Suprapubic skin (tissue), 4 donors: ENCODE measurements at regions not wholly inside any gene's neighbourhood (a gene's known extent, or its start where the extent isn't known, plus 50 kb on each side); places are given as distances from the start of the nearest gene placed in this dataset.

Experiments used
- EP300 ChIP-seq: sonication (generic); formaldehyde crosslinking; IDR thresholded peaks from one replicate; pipeline ENCODE4 v1.6.1; 2017; ENCODE audit warnings: antibody characterized with exemption
- POLR2A ChIP-seq, 2 donors: fragments of 450-650 bp; IDR thresholded peaks; one replicate each; pipeline ENCODE4 v1.6.1; 2017; ENCODE audit warnings: antibody characterized with exemption in 2 of 2, mild to moderate bottlenecking in 2 of 2, moderate library complexity in 2 of 2
- POLR2AphosphoS5 ChIP-seq, 3 donors: sonication (generic); formaldehyde crosslinking; IDR thresholded peaks; one replicate each; pipeline ENCODE4 v1.6.1; 2017; ENCODE audit warnings: antibody characterized with exemption in 3 of 3
- TF ChIP-seq, protein P1 (sequence below), 2 donors: fragments of 200-600 bp in 1 of 2; fragments of 450-650 bp in 1 of 2; sonication (generic) in 1 of 2; IDR thresholded peaks; one replicate each; pipeline ENCODE4 v1.5.1; 2016 to 2019; ENCODE audit warnings: antibody characterized with exemption in 2 of 2, mild to moderate bottlenecking in 1 of 2, moderate library complexity in 1 of 2

DNA sequence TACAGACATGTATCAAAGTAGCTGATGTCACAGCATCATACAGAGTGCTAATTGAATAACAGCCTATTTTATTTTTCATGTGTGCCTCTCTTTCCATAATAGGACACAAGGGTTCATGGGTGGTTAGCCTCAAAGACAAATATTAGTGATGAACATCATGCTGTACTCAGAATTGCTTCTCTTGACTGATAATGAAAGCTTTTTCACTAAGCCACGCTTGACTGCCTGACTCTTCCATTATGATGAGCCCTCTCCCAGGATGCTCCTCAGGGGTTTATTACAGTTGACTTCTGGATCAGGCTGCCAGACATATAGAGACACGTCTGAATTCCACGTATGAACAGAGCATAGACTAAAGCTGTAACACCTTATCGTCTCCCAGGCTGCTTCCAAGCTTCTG lies 2757.5 kb downstream of the PCDH7 start:
- TF ChIP-seq, protein P1, sequence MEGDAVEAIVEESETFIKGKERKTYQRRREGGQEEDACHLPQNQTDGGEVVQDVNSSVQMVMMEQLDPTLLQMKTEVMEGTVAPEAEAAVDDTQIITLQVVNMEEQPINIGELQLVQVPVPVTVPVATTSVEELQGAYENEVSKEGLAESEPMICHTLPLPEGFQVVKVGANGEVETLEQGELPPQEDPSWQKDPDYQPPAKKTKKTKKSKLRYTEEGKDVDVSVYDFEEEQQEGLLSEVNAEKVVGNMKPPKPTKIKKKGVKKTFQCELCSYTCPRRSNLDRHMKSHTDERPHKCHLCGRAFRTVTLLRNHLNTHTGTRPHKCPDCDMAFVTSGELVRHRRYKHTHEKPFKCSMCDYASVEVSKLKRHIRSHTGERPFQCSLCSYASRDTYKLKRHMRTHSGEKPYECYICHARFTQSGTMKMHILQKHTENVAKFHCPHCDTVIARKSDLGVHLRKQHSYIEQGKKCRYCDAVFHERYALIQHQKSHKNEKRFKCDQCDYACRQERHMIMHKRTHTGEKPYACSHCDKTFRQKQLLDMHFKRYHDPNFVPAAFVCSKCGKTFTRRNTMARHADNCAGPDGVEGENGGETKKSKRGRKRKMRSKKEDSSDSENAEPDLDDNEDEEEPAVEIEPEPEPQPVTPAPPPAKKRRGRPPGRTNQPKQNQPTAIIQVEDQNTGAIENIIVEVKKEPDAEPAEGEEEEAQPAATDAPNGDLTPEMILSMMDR (IDR thresholded peaks at IDR 0.05), result no peak
- no peak for TF ChIP-seq EP300
- TF ChIP-seq POLR2AphosphoS5 (IDR thresholded peaks at IDR 0.05), result no peak
- no peak for TF ChIP-seq POLR2A (IDR thresholded peaks at IDR 0.05)
